ENCODE measurements at regions not wholly inside any gene's neighbourhood (a gene's known extent, or its start where the extent isn't known, plus 50 kb on each side); places are given as distances from the start of the nearest gene placed in this dataset.

DNA sequence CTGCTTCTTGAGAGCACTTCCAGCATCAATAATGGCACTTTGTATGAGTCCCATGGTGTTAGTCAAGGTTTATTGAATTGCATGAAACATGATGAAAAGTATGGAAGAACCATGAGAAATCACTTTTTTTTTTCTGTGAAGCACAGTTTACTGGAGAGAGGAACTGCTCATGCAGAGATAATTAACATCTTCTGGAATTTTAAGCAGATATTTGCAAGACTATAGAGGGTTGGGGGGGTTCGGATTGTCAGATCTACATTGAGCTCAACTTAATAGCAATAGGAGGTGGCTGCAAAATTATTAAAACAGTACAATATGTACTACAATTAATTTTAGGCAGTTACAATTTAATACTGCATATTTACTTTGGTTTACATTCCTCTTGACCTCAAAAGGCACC, 204.4 kb upstream of the CDH10 start (continued):
- no peak for TF ChIP-seq E2F1 (CRISPR knock-in tag; IDR thresholded peaks at IDR 0.05)

GRCh38 chr5:24831989-24832388, 187.2 kb upstream of the CDH10 start:
- ChIA-PET CTCF (no interaction called here), POLR2A (no interaction called here)
- Mint-ChIP-seq H3K9me3 (peaks cover 25% of the 10 kb centered on the region), H3K36me3 (peaks cover 3% of the 10 kb centered on the region; the same call in 1 of the 2 replicates), H3K27me3 (ENCODE audit: low read depth) (no peaks in the 10 kb centered on the region), H3K27ac (no peak overlapping the region), H3K4me3 (no peak overlapping the region), H3K4me1 (peaks cover 15% of the 10 kb centered on the region)
- DNase-seq (ENCODE audit: low spot score) (no peak), ATAC-seq (no peak)
- TF ChIP-seq ZNF232 (CRISPR knock-in tag; IDR thresholded peaks at IDR 0.05) (no peak), E2F1 (CRISPR knock-in tag; IDR thresholded peaks at IDR 0.05) (no peak), PREB (CRISPR knock-in tag; IDR thresholded peaks at IDR 0.05; ENCODE audit: borderline replicate concordance) (no peak), CREM (CRISPR knock-in tag; IDR thresholded peaks at IDR 0.05) (no peak), GRHL2 (CRISPR knock-in tag; IDR thresholded peaks at IDR 0.05; ENCODE audit: insufficient replicate concordance, severe bottlenecking) (no peak), TP53 (CRISPR knock-in tag; IDR thresholded peaks at IDR 0.05) (no peak), KAT7 (CRISPR knock-in tag; IDR thresholded peaks at IDR 0.05; ENCODE audit: borderline replicate concordance) (no peak), ESRRA (CRISPR knock-in tag; IDR thresholded peaks at IDR 0.05; ENCODE audit: borderline replicate concordance) (no peak), CBFB (CRISPR knock-in tag; IDR thresholded peaks at IDR 0.05; ENCODE audit: low read depth) (no peak), FOXP4 (CRISPR knock-in tag; IDR thresholded peaks at IDR 0.05) (no peak), EMX1 (CRISPR knock-in tag; IDR thresholded peaks at IDR 0.05) (no peak), GTF2I (CRISPR knock-in tag; conservative IDR thresholded peaks at IDR 0.05) (no peak), MYBL2 (CRISPR knock-in tag; IDR thresholded peaks at IDR 0.05) (no peak), TEAD1 (CRISPR knock-in tag; IDR thresholded peaks at IDR 0.05) (no peak), RORB (CRISPR knock-in tag; IDR thresholded peaks at IDR 0.05) (no peak), ZNF396 (CRISPR knock-in tag; IDR thresholded peaks at IDR 0.05; ENCODE audit: borderline replicate concordance) (no peak), CREB1 (CRISPR knock-in tag; IDR thresholded peaks at IDR 0.05) (no peak)
- TF ChIP-seq, protein P1, sequence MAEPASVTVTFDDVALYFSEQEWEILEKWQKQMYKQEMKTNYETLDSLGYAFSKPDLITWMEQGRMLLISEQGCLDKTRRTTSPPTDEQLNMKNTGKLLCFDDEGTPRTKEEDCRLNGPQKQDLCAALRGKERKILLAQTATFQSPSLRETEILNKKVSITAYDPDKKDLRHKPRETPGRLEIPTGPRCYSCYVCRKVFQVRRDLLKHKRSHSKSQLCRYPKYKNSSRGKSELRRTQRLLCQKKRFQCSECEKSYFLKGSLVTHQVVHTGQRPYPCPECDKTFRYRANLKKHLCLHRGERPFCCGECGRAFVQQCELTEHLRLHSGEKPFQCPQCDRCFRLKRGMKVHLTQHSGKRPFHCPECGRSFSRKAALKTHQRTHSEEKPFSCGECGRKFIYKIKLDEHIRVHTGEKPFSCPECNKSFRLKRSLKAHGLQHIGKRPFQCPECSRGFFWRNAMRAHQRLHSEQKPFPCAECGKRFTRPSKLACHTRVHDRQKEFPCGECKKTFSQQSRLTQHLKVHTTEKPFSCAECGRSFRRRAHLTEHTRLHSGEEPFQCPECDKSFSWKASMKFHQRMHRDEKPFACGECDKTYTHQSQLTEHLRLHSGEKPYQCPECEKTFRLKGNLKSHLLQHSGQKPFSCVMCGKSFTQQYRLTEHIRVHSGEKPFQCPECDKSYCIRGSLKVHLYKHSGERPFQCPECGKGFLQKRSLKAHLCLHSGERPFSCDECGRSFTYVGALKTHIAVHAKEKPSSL (CRISPR knock-in tag; conservative IDR thresholded peaks at IDR 0.05) = no peak
- TF ChIP-seq, protein P2, sequence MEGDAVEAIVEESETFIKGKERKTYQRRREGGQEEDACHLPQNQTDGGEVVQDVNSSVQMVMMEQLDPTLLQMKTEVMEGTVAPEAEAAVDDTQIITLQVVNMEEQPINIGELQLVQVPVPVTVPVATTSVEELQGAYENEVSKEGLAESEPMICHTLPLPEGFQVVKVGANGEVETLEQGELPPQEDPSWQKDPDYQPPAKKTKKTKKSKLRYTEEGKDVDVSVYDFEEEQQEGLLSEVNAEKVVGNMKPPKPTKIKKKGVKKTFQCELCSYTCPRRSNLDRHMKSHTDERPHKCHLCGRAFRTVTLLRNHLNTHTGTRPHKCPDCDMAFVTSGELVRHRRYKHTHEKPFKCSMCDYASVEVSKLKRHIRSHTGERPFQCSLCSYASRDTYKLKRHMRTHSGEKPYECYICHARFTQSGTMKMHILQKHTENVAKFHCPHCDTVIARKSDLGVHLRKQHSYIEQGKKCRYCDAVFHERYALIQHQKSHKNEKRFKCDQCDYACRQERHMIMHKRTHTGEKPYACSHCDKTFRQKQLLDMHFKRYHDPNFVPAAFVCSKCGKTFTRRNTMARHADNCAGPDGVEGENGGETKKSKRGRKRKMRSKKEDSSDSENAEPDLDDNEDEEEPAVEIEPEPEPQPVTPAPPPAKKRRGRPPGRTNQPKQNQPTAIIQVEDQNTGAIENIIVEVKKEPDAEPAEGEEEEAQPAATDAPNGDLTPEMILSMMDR (IDR thresholded peaks at IDR 0.05) = no peak
- TF ChIP-seq, protein P3, sequence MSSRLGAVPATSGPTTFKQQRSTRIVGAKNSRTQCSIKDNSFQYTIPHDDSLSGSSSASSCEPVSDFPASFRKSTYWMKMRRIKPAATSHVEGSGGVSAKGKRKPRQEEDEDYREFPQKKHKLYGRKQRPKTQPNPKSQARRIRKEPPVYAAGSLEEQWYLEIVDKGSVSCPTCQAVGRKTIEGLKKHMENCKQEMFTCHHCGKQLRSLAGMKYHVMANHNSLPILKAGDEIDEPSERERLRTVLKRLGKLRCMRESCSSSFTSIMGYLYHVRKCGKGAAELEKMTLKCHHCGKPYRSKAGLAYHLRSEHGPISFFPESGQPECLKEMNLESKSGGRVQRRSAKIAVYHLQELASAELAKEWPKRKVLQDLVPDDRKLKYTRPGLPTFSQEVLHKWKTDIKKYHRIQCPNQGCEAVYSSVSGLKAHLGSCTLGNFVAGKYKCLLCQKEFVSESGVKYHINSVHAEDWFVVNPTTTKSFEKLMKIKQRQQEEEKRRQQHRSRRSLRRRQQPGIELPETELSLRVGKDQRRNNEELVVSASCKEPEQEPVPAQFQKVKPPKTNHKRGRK (CRISPR knock-in tag; IDR thresholded peaks at IDR 0.05; ENCODE audit: borderline replicate concordance) = no peak

Data from WTC11 (cell line).